ENCODE measurements at regions not wholly inside any gene's neighbourhood (a gene's known extent, or its start where the extent isn't known, plus 50 kb on each side); places are given as distances from the start of the nearest gene placed in this dataset.

- no peak for DNase-seq
These were observed 70.7 kb upstream of the ZNF644 start for GRCh38 chr1:91092503-91092902.

- DNase-seq, result no peak
These were observed 70.0 kb upstream of the ZNF644 start for GRCh38 chr1:91091812-91092211.

- DNase-seq, result no peak
These were observed 58.8 kb upstream of the ZNF644 start for GRCh38 chr1:91080650-91081049.

- DNase-seq, result no peak
These were observed 57.0 kb upstream of the ZNF644 start for GRCh38 chr1:91078859-91079258.

- no peak for DNase-seq
These were observed 55.0 kb upstream of the ZNF644 start for GRCh38 chr1:91076834-91077233.

GRCh38 chr1:91075233-91076135, 53.6 kb upstream of the ZNF644 start:
- no peak for DNase-seq

GRCh38 chr1:91073299-91073698, 51.5 kb upstream of the ZNF644 start:
- no peak for DNase-seq

- DNase-seq, result no peak
These were observed 50.0 kb upstream of the ZNF644 start for GRCh38 chr1:91071838-91072237.
